Myocyte (in vitro differentiated cells): ENCODE measurements at regions not wholly inside any gene's neighbourhood (a gene's known extent, or its start where the extent isn't known, plus 50 kb on each side); places are given as distances from the start of the nearest gene placed in this dataset.

ENCODE experiments used
- DNase-seq: peaks from one replicate; pipeline ENCODE4 v3.0.0-alpha.2; 2012; ENCODE audit warnings: low read depth

DNA sequence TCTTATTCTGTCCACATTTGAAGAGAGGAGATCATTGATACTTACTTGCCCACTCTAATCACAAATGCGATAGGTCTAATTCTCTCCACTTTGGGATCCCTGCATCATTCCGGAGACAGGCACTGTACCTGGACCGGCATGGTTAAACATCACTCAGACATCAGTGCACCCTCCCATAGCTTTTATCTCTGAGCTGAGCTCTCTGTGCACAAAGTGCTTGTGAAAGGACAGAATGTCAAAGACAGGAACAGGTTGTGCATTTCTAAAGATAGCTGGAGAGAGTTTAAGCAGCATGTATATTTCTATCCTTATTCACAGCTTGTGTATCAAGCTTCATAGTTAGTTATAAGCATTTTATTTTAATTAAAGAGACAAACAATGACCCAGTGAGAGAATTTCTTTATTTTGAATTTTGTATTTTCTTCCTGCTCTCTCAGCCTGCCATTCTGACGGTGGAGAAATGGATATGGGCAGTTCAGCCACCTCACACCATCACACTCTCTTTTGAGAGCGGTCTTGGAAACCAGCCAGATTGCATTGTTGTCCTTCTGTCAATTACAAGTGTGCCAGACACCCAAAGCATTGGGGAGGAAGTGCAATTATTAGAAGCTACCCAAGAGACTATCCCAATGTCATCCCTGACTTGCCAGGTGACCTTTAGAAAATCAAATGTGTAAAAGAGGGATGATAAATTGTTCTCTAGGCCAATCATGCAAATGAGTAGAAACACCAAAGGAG, 65.2 kb upstream of the CHL1 start:
- no peak for DNase-seq

DNA sequence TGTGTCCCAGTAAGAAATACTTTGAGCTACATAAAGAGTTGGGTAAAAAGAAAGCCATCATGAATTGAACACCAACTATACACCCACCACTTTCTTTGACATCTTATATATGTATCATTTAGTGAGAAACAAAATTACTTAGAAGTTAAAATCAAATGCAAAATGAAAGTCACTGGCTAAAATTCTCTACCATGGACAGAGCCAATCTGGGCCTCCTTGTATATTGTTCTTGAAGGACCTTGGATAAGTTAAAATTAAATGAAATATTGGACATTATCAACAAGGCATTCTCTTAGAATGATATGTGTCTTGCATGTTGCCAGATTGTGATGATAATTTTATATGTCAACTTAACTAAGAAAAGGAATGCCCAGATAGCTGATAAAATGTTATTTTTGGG, 64.2 kb upstream of the CHL1 start:
- DNase-seq, result no peak

DNA sequence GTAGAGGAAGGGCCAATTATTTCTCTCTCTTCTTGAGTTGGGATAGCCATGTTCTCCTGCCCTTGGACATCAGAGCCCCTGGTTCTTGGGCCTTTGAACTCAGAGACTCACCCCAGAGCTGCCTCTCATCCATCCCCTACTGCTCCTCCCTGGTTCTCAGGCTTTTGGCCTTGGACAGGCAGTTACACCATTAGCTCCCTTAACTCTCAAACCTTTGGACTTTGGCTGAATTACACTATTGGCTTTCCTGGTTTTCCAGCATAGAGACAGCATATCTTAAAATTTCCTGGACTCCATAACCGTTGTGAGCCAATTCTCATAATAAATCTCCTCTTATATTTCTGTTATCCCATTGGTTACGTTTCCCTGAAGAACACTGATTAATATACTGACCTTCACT, 63.7 kb upstream of the CHL1 start:
- no peak for DNase-seq

DNA sequence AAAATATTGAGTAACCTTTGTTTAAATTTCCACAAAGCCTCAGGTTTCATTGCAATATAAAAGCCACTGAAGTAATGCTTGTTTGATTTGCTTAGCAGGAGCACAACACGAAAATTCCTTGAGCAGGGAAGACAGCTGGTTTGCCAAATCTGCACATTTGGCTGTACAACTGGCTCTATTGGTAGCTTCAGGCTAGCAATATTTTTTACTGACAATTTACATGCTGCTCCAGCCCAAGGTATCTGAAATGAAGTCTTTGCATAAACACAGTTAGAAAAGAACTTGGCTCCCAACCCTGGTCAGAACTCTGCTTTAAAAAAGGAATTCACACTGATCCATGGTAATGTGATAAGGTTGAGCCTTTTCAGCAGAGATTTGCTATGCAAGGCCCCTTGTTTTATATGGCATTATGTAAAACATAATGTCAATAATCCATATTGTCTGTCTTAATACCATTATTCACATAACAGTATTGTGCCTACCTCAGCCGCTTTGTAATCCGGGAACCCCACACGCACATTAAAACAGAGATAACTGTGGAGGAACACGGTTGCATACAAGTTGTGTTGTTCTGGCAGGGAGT, 55.7 kb upstream of the CHL1 start:
- DNase-seq, result no peak
